CD4-positive, alpha-beta T cell (primary cell): ENCODE measurements at regions not wholly inside any gene's neighbourhood (a gene's known extent, or its start where the extent isn't known, plus 50 kb on each side); places are given as distances from the start of the nearest gene placed in this dataset.

ENCODE experiments used
- ATAC-seq: fragments of 200-7000 bp; cut with Tn5 transposase; one replicate; pipeline ENCODE4 v1.10.0; 2022; ENCODE audit warnings: mild to moderate bottlenecking; ENCODE audit not compliant: poor library complexity
- CTCF ChIA-PET: fragments of 350-600 bp; sonication (Branson Sonifier 250); formaldehyde crosslinking; loops from one replicate; lab custom pipeline; 2021; ENCODE audit warnings: antibody characterized with exemption, inconsistent platforms; lab: Charles Lee
- POLR2A ChIA-PET: fragments of 350-600 bp; sonication (Branson Sonifier 250); formaldehyde crosslinking; loops from one replicate; lab custom pipeline; 2021; ENCODE audit warnings: antibody characterized with exemption, inconsistent platforms; lab: Charles Lee
- DNase-seq, 14 experiments: peaks; one replicate each; pipeline ENCODE4 v3.0.0-alpha.2; 2013 to 2020; ENCODE audit warnings: mixed read lengths in 2 of 14
- H3K27ac ChIP-seq, 2 donors: one replicate each; pipeline versions ENCODE4 v1.5.1 to v1.7.0; 2013; ENCODE audit warnings: low read length in 2 of 2, low read depth in 1 of 2, mild to moderate bottlenecking in 1 of 2
- H3K27me3 ChIP-seq, 2 experiments: 1 replicate in 1 of 2; 2 replicates in 1 of 2; pipeline versions ENCODE4 v1.6.1 to v1.7.0; 2013; ENCODE audit warnings: low read length in 2 of 2, control low read depth in 1 of 2, mild to moderate bottlenecking in 1 of 2, moderate library complexity in 1 of 2; ENCODE audit not compliant: insufficient read depth in 2 of 2, control insufficient read depth in 1 of 2
- H3K36me3 ChIP-seq: one replicate; pipeline ENCODE4 v1.6.1; 2013; ENCODE audit warnings: low read length, control low read depth; ENCODE audit not compliant: insufficient read depth
- H3K4me1 ChIP-seq: one replicate; pipeline ENCODE4 v1.6.1; 2013; ENCODE audit warnings: low read length, control low read depth; ENCODE audit not compliant: insufficient read depth
- H3K4me3 ChIP-seq: one replicate; pipeline ENCODE4 v1.5.1; 2013; ENCODE audit warnings: mild to moderate bottlenecking, low read length, moderate library complexity
- H3K9me3 ChIP-seq, 2 experiments: 1 replicate in 1 of 2; 2 replicates in 1 of 2; pipeline versions ENCODE4 v1.6.1 to v1.7.0; 2013; ENCODE audit warnings: low read length in 2 of 2, mild to moderate bottlenecking in 2 of 2, control low read depth in 1 of 2, moderate library complexity in 1 of 2; ENCODE audit not compliant: control insufficient read depth in 1 of 2, insufficient read depth in 1 of 2
- H3K27ac Mint-ChIP-seq: one replicate; pipeline ENCODE4 v1.8.0; 2020; ENCODE audit warnings: mixed read lengths
- H3K27me3 Mint-ChIP-seq: one replicate; pipeline ENCODE4 v1.8.0; 2021; ENCODE audit warnings: mixed read lengths
- H3K36me3 Mint-ChIP-seq: one replicate; pipeline ENCODE4 v1.8.0; 2021; ENCODE audit warnings: low read depth, mixed read lengths
- H3K4me1 Mint-ChIP-seq: one replicate; pipeline ENCODE4 v1.8.0; 2021; ENCODE audit warnings: low read depth, mixed read lengths
- H3K4me3 Mint-ChIP-seq: one replicate; pipeline ENCODE4 v1.8.0; 2020; ENCODE audit warnings: mild to moderate bottlenecking, mixed read lengths
- H3K9me3 Mint-ChIP-seq: one replicate; pipeline ENCODE4 v1.8.0; 2020; ENCODE audit warnings: mixed read lengths
- CTCF ChIP-seq: fragments of 200-600 bp; IDR thresholded peaks from one replicate; pipeline ENCODE4 v1.8.0; 2022; ENCODE audit warnings: antibody characterized with exemption, mild to moderate bottlenecking
- intact Hi-C, 2 experiments: fragments of 100-400 bp; cut with DNase I in 1 of 2; cut with micrococcal nuclease in 1 of 2; formaldehyde crosslinking; loops; one replicate each; pipeline versions ENCODE4 v1.15.1 to v1.9.0; 2023 to 2025; cut with DNase I, micrococcal nuclease

GRCh38 chrX:134181275-134181660 lies 55.7 kb upstream of the CCDC160 start:
- DNase-seq (no peak), ATAC-seq (no peak)
- no peaks in the 10 kb centered on the region for H3K36me3 Mint-ChIP-seq
- H3K27me3 Mint-ChIP-seq: peaks cover 7% of the 10 kb centered on the region
- CTCF ChIA-PET: no interaction called here
- POLR2A ChIA-PET: no interaction called here
- H3K27ac Mint-ChIP-seq: no peak overlapping the region
- Histone ChIP-seq H3K4me3 (no peak overlapping the region), H3K4me1 (peaks cover 11% of the 10 kb centered on the region), H3K27ac (no peak overlapping the region), H3K27me3 (peaks cover 0 to 2% of the 10 kb centered on the region in 2 experiments), H3K36me3 (no peaks in the 10 kb centered on the region), H3K9me3 (no peaks in the 10 kb centered on the region)
- no peaks in the 10 kb centered on the region for H3K9me3 Mint-ChIP-seq
- peaks cover 15% of the 10 kb centered on the region for H3K4me1 Mint-ChIP-seq
- intact Hi-C loops: no loop called here
- no peak for TF ChIP-seq CTCF
- H3K4me3 Mint-ChIP-seq: no peak overlapping the region

DNA sequence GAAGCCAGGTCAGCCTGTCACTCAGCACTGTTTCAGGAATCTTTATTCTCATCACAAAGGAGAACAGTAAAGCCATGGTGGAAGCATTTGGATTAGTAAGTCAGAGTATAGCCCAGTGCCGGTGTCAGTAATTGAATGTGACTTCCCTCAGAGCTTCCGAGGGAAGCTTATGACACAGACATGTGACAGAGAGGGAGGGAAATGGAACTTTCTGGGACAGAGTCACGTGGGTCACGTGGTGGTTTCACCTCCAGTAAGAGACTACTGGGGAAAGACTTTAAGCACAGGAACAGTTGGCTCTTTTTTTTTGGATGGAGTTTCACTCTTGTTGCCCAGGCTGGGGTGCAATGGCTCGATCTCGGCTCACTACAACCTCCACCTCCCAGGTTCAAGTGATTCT lies 53.3 kb upstream of the CCDC160 start:
- ATAC-seq (no peak), DNase-seq (no peak)
- ChIA-PET POLR2A (no interaction called here), CTCF (no interaction called here)
- Mint-ChIP-seq H3K27me3 (peaks cover 13% of the 10 kb centered on the region), H3K4me1 (peaks cover 28% of the 10 kb centered on the region), H3K9me3 (no peaks in the 10 kb centered on the region), H3K4me3 (no peak overlapping the region), H3K36me3 (no peaks in the 10 kb centered on the region), H3K27ac (no peak overlapping the region)
- TF ChIP-seq CTCF: no peak
- intact Hi-C loops: no loop called here
- peaks cover 19% of the 10 kb centered on the region for H3K4me1 ChIP-seq
- no peak overlapping the region for H3K4me3 ChIP-seq
- H3K9me3 ChIP-seq: no peaks in the 10 kb centered on the region
- no peaks in the 10 kb centered on the region for H3K36me3 ChIP-seq
- H3K27ac ChIP-seq: no peak overlapping the region
- H3K27me3 ChIP-seq: peaks cover 0 to 2% of the 10 kb centered on the region in 2 experiments

DNA sequence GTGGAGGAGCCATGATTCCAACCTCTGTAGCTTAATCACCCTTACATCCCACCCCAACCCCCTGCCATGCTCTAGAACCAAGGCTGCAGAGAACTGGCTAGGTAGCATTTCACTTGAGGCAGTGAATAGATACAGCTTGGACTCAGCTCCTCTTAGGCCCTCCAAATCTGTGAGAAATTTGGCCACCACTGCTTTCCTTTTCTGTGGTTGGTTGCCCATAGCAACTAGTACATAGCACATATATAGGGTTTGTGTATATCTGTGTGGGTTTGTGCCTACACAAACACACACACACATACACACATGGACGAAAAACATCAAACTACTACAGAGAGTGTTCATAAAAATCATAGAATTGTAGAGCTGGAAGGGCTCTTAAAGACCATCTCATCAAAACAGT lies 52.0 kb upstream of the CCDC160 start:
- Mint-ChIP-seq H3K9me3 (no peaks in the 10 kb centered on the region), H3K27ac (no peak overlapping the region), H3K36me3 (no peaks in the 10 kb centered on the region), H3K4me1 (peaks cover 33% of the 10 kb centered on the region), H3K4me3 (no peak overlapping the region), H3K27me3 (peaks cover 18% of the 10 kb centered on the region)
- intact Hi-C loops: loop anchor here in 1 of 2 experiments (5.0 kb wide), 1 partner anchor 393 kb away; no protein-coding TSS in a partner anchor
- H3K27me3 ChIP-seq: peaks cover 0 to 2% of the 10 kb centered on the region in 2 experiments
- POLR2A ChIA-PET: interaction anchor here (2.4 kb wide), 1 partner anchor 13 kb away, joined by 13 read pairs; no protein-coding TSS in a partner anchor
- H3K27ac ChIP-seq: no peak overlapping the region
- H3K9me3 ChIP-seq: no peaks in the 10 kb centered on the region
- H3K4me1 ChIP-seq: peaks cover 19% of the 10 kb centered on the region
- no peak overlapping the region for H3K4me3 ChIP-seq
- CTCF ChIA-PET: no interaction called here
- DNase-seq (no peak), ATAC-seq (no peak)
- H3K36me3 ChIP-seq: no peaks in the 10 kb centered on the region
- no peak for TF ChIP-seq CTCF
